GM12892 (cell line): ENCODE measurements at regions not wholly inside any gene's neighbourhood (a gene's known extent, or its start where the extent isn't known, plus 50 kb on each side); places are given as distances from the start of the nearest gene placed in this dataset.

Source experiments
- POLR2A ChIP-seq: IDR thresholded peaks from 2 replicates; pipeline ENCODE4 v1.6.1; 2011; ENCODE audit warnings: low read depth, low read length, control low read depth
- TAF1 ChIP-seq: IDR thresholded peaks from 2 replicates; pipeline ENCODE4 v1.6.1; 2011; ENCODE audit warnings: low read depth, mild to moderate bottlenecking, control low read depth, low read length, borderline replicate concordance

DNA sequence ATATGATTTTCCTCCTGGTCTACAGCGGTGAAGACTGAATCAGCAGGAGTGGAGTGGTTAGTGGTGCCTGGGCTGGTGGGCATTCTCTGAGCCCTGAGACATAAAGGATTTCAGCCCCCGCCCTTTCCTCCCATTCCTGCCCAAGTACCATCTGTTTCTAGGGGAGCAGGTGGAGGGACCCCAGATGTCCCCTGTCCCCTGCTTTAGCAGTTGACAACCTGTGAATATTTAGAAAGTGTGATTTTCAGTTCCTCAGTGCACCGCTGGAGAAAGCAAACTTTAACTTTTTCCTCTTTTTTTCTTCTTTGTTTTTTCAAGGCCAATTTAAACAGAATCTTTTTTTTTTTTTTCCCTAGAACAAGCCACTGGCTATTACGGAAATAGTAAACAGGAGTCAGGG is 163.8 kb upstream of the MYL2 start:
- no peak for TF ChIP-seq TAF1
- TF ChIP-seq POLR2A, result no peak
